Mesendoderm (in vitro differentiated cells): ENCODE measurements at regions not wholly inside any gene's neighbourhood (a gene's known extent, or its start where the extent isn't known, plus 50 kb on each side); places are given as distances from the start of the nearest gene placed in this dataset.
"Not testable (repeated sequence)": the region's sequence is repeated elsewhere in the genome, so short reads cannot be mapped to it uniquely, and the experiment has no call there.

ENCODE experiments used
- DNase-seq: peaks from one replicate; pipeline ENCODE4 v3.0.0; 2013
- H2AK5ac ChIP-seq: 2 replicates; pipeline ENCODE4 v1.6.1; 2013; ENCODE audit warnings: low read length, inconsistent platforms
- H2BK120ac ChIP-seq: 2 replicates; pipeline ENCODE4 v1.6.1; 2013; ENCODE audit warnings: low read depth, mild to moderate bottlenecking, low read length, moderate library complexity, mixed read lengths
- H2BK15ac ChIP-seq: replicated peaks from 2 replicates; pipeline ENCODE4 v1.6.1; 2013; ENCODE audit warnings: low read depth, mild to moderate bottlenecking, moderate library complexity
- H2BK5ac ChIP-seq: 2 replicates; pipeline ENCODE4 v1.6.1; 2013; ENCODE audit warnings: low read length, inconsistent platforms
- H3K18ac ChIP-seq: 2 replicates; pipeline ENCODE4 v1.6.1; 2013; ENCODE audit warnings: mild to moderate bottlenecking, low read length, mixed read lengths
- H3K23ac ChIP-seq: one replicate; pipeline ENCODE4 v1.6.1; 2013; ENCODE audit warnings: low read length
- H3K27ac ChIP-seq: 2 replicates; pipeline ENCODE4 v1.5.1; 2013; ENCODE audit warnings: low read depth, mild to moderate bottlenecking, inconsistent platforms, low read length, moderate library complexity
- H3K27me3 ChIP-seq: 2 replicates; pipeline ENCODE4 v1.6.1; 2013; ENCODE audit warnings: low read length, control low read depth, mild to moderate bottlenecking, inconsistent platforms; ENCODE audit not compliant: insufficient read depth, poor library complexity
- H3K36me3 ChIP-seq: 2 replicates; pipeline ENCODE4 v1.6.1; 2013; ENCODE audit warnings: low read length, inconsistent platforms; ENCODE audit not compliant: control insufficient read depth, insufficient read depth
- H3K4ac ChIP-seq: one replicate; pipeline ENCODE4 v1.6.1; 2013; ENCODE audit warnings: low read depth, mild to moderate bottlenecking, low read length, moderate library complexity
- H3K4me1 ChIP-seq: 2 replicates; pipeline ENCODE4 v1.6.1; 2013; ENCODE audit warnings: low read depth, low read length, inconsistent platforms; ENCODE audit not compliant: control insufficient read depth
- H3K4me2 ChIP-seq: 2 replicates; pipeline ENCODE4 v1.6.1; 2013; ENCODE audit warnings: low read length
- H3K4me3 ChIP-seq: 2 replicates; pipeline ENCODE4 v1.5.1; 2013; ENCODE audit warnings: mild to moderate bottlenecking, low read length
- H3K56ac ChIP-seq: one replicate; pipeline ENCODE4 v1.6.1; 2013; ENCODE audit warnings: low read length
- H3K79me1 ChIP-seq: 2 replicates; pipeline ENCODE4 v1.6.1; 2013; ENCODE audit warnings: low read length, inconsistent platforms
- H3K79me2 ChIP-seq: 2 replicates; pipeline ENCODE4 v1.6.1; 2013; ENCODE audit warnings: mild to moderate bottlenecking, low read length; ENCODE audit not compliant: control insufficient read depth, insufficient read depth
- H3K9ac ChIP-seq: 2 replicates; pipeline ENCODE4 v1.6.1; 2013; ENCODE audit warnings: low read length, inconsistent platforms
- H4K5ac ChIP-seq: one replicate; pipeline ENCODE4 v1.6.1; 2013; ENCODE audit warnings: low read length
- H4K8ac ChIP-seq: one replicate; pipeline ENCODE4 v1.6.1; 2013; ENCODE audit warnings: low read depth, mild to moderate bottlenecking, control low read depth, low read length, moderate library complexity
- WGBS: extraction: QIAGEN DNeasy Blood & Tissue Kit; methylation state at CpG from one replicate; pipeline ENCODE4 v1.1.7; 2013; ENCODE audit warnings: low lambda C conversion rate, missing lambda C conversion rate; ENCODE audit not compliant: insufficient coverage; ENCODE audit errors: extremely low coverage; 5-methylcytosine and 5-hydroxymethylcytosine counted together

- H3K79me2 ChIP-seq, result not testable (repeated sequence)
- no CpG with 5 or more reads among the region's 2 CpGs for WGBS
Measured at GRCh38 chr10:38242061-38242649, 148.0 kb downstream of the ZNF37A start.

DNA sequence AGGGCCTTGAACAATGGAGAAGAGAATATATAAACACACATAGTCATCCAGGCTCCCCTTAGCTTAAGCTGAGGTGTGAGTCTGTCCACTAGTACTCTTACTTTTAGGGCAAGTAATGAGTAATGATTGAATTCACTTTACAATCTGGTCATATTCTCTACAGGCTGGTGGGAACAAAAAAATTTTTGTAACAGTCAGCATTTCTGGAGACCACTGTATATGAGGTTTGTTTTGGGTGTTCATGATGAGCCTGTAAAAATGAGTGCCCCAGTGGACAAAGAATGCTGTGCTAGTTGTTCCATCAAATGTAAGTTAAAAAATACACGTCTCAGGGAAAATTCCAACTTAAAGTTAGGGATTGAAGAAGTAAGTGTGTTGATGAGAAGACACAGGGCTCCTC lies 154.0 kb downstream of the ZNF37A start:
- H3K56ac ChIP-seq, H3K9ac ChIP-seq, H2BK120ac ChIP-seq, H2BK5ac ChIP-seq, H3K4ac ChIP-seq, DNase-seq, H3K36me3 ChIP-seq, H2AK5ac ChIP-seq, H3K27ac ChIP-seq, H3K79me2 ChIP-seq, H3K23ac ChIP-seq, H2BK15ac ChIP-seq, H4K5ac ChIP-seq, H3K79me1 ChIP-seq, H4K8ac ChIP-seq, H3K27me3 ChIP-seq, H3K4me3 ChIP-seq, H3K18ac ChIP-seq, H3K4me2 ChIP-seq, H3K4me1 ChIP-seq: not testable (repeated sequence)
- no CpG with 5 or more reads among the region's 1 CpG for WGBS

More at GRCh38 chr10:38242061-38242649, 148.0 kb downstream of the ZNF37A start:
- not testable (repeated sequence) for H2BK120ac ChIP-seq, H3K23ac ChIP-seq, H3K27ac ChIP-seq, H3K4me2 ChIP-seq, H3K56ac ChIP-seq, H4K8ac ChIP-seq, H3K79me1 ChIP-seq, H2BK5ac ChIP-seq, H3K9ac ChIP-seq, H3K4ac ChIP-seq, H2AK5ac ChIP-seq, DNase-seq, H2BK15ac ChIP-seq, H3K4me3 ChIP-seq, H3K36me3 ChIP-seq, H3K4me1 ChIP-seq, H3K18ac ChIP-seq, H4K5ac ChIP-seq, H3K27me3 ChIP-seq

- H2BK5ac ChIP-seq, H3K18ac ChIP-seq, H2BK120ac ChIP-seq, H3K56ac ChIP-seq, H3K9ac ChIP-seq, H3K23ac ChIP-seq, H3K4ac ChIP-seq, H3K4me3 ChIP-seq, H4K5ac ChIP-seq, H2AK5ac ChIP-seq, H3K79me1 ChIP-seq, H3K27me3 ChIP-seq, H3K4me2 ChIP-seq, H4K8ac ChIP-seq, H3K4me1 ChIP-seq, H2BK15ac ChIP-seq, DNase-seq, H3K36me3 ChIP-seq, H3K27ac ChIP-seq, H3K79me2 ChIP-seq: not testable (repeated sequence)
- WGBS, result no CpG with 5 or more reads among the region's 6 CpGs
Measured at GRCh38 chr10:38252551-38252950, 158.4 kb downstream of the ZNF37A start.

DNA sequence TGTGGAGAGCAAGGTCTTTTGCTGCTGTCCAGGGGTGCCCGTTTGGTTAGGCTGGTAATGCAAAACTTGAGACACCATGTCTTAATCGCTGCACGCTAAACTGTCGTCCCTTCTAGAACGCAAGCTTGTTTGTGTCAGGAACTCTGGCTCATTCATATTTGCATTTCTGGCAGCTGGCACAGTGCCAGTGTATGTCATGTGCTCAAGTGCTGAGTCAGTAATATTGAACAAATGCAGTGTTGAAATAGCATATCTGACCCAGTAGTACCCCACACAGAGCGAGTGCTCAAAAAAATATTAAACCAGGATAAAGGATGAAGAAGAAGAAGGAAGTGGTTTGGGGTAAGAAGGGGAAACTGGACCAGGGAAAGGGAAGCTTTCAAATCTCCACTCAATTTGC lies 173.4 kb downstream of the ZNF37A start:
- not testable (repeated sequence) for H3K4me1 ChIP-seq, H2AK5ac ChIP-seq, H3K56ac ChIP-seq, H3K18ac ChIP-seq, H3K27ac ChIP-seq, H3K4ac ChIP-seq, H2BK15ac ChIP-seq, H3K23ac ChIP-seq, H3K4me2 ChIP-seq, H3K4me3 ChIP-seq, H2BK5ac ChIP-seq, H4K8ac ChIP-seq, H4K5ac ChIP-seq, H3K9ac ChIP-seq, H3K79me2 ChIP-seq, H3K36me3 ChIP-seq, H2BK120ac ChIP-seq, DNase-seq, H3K27me3 ChIP-seq, H3K79me1 ChIP-seq
- no CpG with 5 or more reads among the region's 6 CpGs for WGBS

GRCh38 chr10:38271031-38271430 lies 176.9 kb downstream of the ZNF37A start:
- H3K79me1 ChIP-seq, H3K4me1 ChIP-seq, H3K4me2 ChIP-seq, H3K27me3 ChIP-seq, H3K79me2 ChIP-seq, H4K8ac ChIP-seq, H3K9ac ChIP-seq, H3K18ac ChIP-seq, H4K5ac ChIP-seq, H3K4me3 ChIP-seq, H3K56ac ChIP-seq, H3K27ac ChIP-seq, H3K4ac ChIP-seq, H2BK120ac ChIP-seq, H3K23ac ChIP-seq, H2BK15ac ChIP-seq, DNase-seq, H2BK5ac ChIP-seq, H3K36me3 ChIP-seq, H2AK5ac ChIP-seq: not testable (repeated sequence)
- no CpG with 5 or more reads among the region's 3 CpGs for WGBS

- H3K79me1 ChIP-seq, H3K4me2 ChIP-seq, H3K27ac ChIP-seq, H3K36me3 ChIP-seq, H2BK5ac ChIP-seq, DNase-seq, H3K4me1 ChIP-seq, H2BK120ac ChIP-seq, H2BK15ac ChIP-seq, H2AK5ac ChIP-seq, H3K23ac ChIP-seq, H3K56ac ChIP-seq, H3K4ac ChIP-seq, H3K79me2 ChIP-seq, H3K18ac ChIP-seq, H4K8ac ChIP-seq, H3K27me3 ChIP-seq, H4K5ac ChIP-seq, H3K9ac ChIP-seq, H3K4me3 ChIP-seq: not testable (repeated sequence)
- no CpG with 5 or more reads among the region's 2 CpGs for WGBS
Measured at GRCh38 chr10:38274879-38275278, 180.7 kb downstream of the ZNF37A start.
